SHP77 (cell line): ENCODE measurements at regions not wholly inside any gene's neighbourhood (a gene's known extent, or its start where the extent isn't known, plus 50 kb on each side); places are given as distances from the start of the nearest gene placed in this dataset.
"Not testable (repeated sequence)": the region's sequence is repeated elsewhere in the genome, so short reads cannot be mapped to it uniquely, and the experiment has no call there.

Experiments used
- DNase-seq, 2 experiments: peaks; one replicate each; lab custom pipeline; 2025; lab: John Stamatoyannopoulos, UW

GRCh38 chr2:149861034-149861433 is 273.5 kb upstream of the MMADHC start:
- no peak for DNase-seq

- no peak for DNase-seq
These were observed 272.8 kb upstream of the MMADHC start for GRCh38 chr2:149860276-149860921.

- no peak for DNase-seq
These were observed 271.5 kb upstream of the MMADHC start for GRCh38 chr2:149858901-149859634.

GRCh38 chr2:149858216-149858615 is 270.6 kb upstream of the MMADHC start:
- DNase-seq = no peak

- no peak for DNase-seq
These were observed 269.8 kb upstream of the MMADHC start for GRCh38 chr2:149857344-149857743.

- DNase-seq = not testable (repeated sequence)
These were observed 268.3 kb upstream of the MMADHC start for GRCh38 chr2:149855859-149856258.

- no peak for DNase-seq
These were observed 262.0 kb upstream of the MMADHC start for GRCh38 chr2:149849591-149849990.

- no peak for DNase-seq
These were observed 261.6 kb upstream of the MMADHC start for GRCh38 chr2:149849136-149849535.

- DNase-seq = no peak
These were observed 253.8 kb upstream of the MMADHC start for GRCh38 chr2:149841396-149841795.

- no peak for DNase-seq
These were observed 244.7 kb upstream of the MMADHC start for GRCh38 chr2:149832324-149832723.

- DNase-seq = no peak
These were observed 241.1 kb upstream of the MMADHC start for GRCh38 chr2:149828520-149829210.

GRCh38 chr2:149827585-149828126 is 240.1 kb upstream of the MMADHC start:
- no peak for DNase-seq

- no peak for DNase-seq
These were observed 239.0 kb upstream of the MMADHC start for GRCh38 chr2:149826471-149827125.

- DNase-seq = no peak
These were observed 237.9 kb upstream of the MMADHC start for GRCh38 chr2:149825473-149825872.

GRCh38 chr2:149824136-149824535 is 236.6 kb upstream of the MMADHC start:
- no peak for DNase-seq

GRCh38 chr2:149819356-149819957 is 231.9 kb upstream of the MMADHC start:
- no peak for DNase-seq

- DNase-seq = no peak
These were observed 229.4 kb upstream of the MMADHC start for GRCh38 chr2:149816756-149817551.

GRCh38 chr2:149815941-149816340 is 228.4 kb upstream of the MMADHC start:
- DNase-seq = no peak

- no peak for DNase-seq
These were observed 227.3 kb upstream of the MMADHC start for GRCh38 chr2:149814901-149815300.

GRCh38 chr2:149814049-149814448 is 226.5 kb upstream of the MMADHC start:
- no peak for DNase-seq

GRCh38 chr2:149808556-149808955 is 221.0 kb upstream of the MMADHC start:
- DNase-seq = no peak
